GM23338 (cell line): ENCODE measurements at regions not wholly inside any gene's neighbourhood (a gene's known extent, or its start where the extent isn't known, plus 50 kb on each side); places are given as distances from the start of the nearest gene placed in this dataset.

Experiments used
- CREB1 ChIP-seq: fragments of 250-450 bp; sonication (Bioruptor Pico); IDR thresholded peaks from 2 replicates; pipeline ENCODE4 v1.5.0; 2020; ENCODE audit warnings: low read depth, mild to moderate bottlenecking, moderate library complexity
- CTCF ChIP-seq, 2 experiments: fragments of 200-600 bp in 1 of 2; sonication (generic) in 1 of 2; conservative IDR thresholded peaks; 2 replicates each; pipeline versions ENCODE4 v1.5.1 to v1.6.1; 2016 to 2017; ENCODE audit warnings: antibody characterized with exemption in 2 of 2, low read depth in 2 of 2, mild to moderate bottlenecking in 2 of 2, moderate library complexity in 1 of 2
- EZH2 ChIP-seq: fragments of 200-600 bp; sonication (generic); IDR thresholded peaks from one replicate; pipeline ENCODE4 v1.8.0; 2017; ENCODE audit warnings: antibody characterized with exemption, mild to moderate bottlenecking, low read depth; ENCODE audit not compliant: unreplicated experiment
- JUNB ChIP-seq: IDR thresholded peaks from one replicate; pipeline ENCODE4 v1.6.1; 2016; ENCODE audit warnings: antibody characterized with exemption; ENCODE audit not compliant: unreplicated experiment
- POLR2AphosphoS5 ChIP-seq: IDR thresholded peaks from 2 replicates; pipeline ENCODE4 v1.6.1; 2016; ENCODE audit warnings: antibody characterized with exemption, low read depth
- ZNF114 ChIP-seq: fragments of 250-450 bp; sonication (Bioruptor Pico); IDR thresholded peaks from 2 replicates; pipeline ENCODE4 v1.5.0; 2020; ENCODE audit warnings: mild to moderate bottlenecking, moderate library complexity
- ZNF462 ChIP-seq: fragments of 250-450 bp; sonication (Bioruptor Pico); IDR thresholded peaks from 2 replicates; pipeline ENCODE4 v1.5.0; 2020; ENCODE audit warnings: mild to moderate bottlenecking, moderate library complexity
- TF ChIP-seq, protein P1 (sequence below): IDR thresholded peaks from 2 replicates; pipeline ENCODE4 v1.6.1; 2016; ENCODE audit warnings: antibody characterized with exemption
- TF ChIP-seq, protein P2 (sequence below): IDR thresholded peaks from one replicate; pipeline ENCODE4 v1.6.1; 2018; ENCODE audit warnings: antibody characterized with exemption; ENCODE audit not compliant: unreplicated experiment

GRCh38 chr6:98463038-98464000 is 371.1 kb upstream of the POU3F2 start:
- TF ChIP-seq, protein P1, sequence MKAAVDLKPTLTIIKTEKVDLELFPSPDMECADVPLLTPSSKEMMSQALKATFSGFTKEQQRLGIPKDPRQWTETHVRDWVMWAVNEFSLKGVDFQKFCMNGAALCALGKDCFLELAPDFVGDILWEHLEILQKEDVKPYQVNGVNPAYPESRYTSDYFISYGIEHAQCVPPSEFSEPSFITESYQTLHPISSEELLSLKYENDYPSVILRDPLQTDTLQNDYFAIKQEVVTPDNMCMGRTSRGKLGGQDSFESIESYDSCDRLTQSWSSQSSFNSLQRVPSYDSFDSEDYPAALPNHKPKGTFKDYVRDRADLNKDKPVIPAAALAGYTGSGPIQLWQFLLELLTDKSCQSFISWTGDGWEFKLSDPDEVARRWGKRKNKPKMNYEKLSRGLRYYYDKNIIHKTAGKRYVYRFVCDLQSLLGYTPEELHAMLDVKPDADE = no peak
- TF ChIP-seq CREB1 (no peak), POLR2AphosphoS5 (no peak), CTCF (conservative IDR thresholded peaks at IDR 0.05; ENCODE audit: low read depth in 2 of 2) (no peak), ZNF114 (no peak), ZNF462 (CRISPR knock-in tag) (no peak), EZH2 (no peak), JUNB (no peak)
- TF ChIP-seq, protein P2, sequence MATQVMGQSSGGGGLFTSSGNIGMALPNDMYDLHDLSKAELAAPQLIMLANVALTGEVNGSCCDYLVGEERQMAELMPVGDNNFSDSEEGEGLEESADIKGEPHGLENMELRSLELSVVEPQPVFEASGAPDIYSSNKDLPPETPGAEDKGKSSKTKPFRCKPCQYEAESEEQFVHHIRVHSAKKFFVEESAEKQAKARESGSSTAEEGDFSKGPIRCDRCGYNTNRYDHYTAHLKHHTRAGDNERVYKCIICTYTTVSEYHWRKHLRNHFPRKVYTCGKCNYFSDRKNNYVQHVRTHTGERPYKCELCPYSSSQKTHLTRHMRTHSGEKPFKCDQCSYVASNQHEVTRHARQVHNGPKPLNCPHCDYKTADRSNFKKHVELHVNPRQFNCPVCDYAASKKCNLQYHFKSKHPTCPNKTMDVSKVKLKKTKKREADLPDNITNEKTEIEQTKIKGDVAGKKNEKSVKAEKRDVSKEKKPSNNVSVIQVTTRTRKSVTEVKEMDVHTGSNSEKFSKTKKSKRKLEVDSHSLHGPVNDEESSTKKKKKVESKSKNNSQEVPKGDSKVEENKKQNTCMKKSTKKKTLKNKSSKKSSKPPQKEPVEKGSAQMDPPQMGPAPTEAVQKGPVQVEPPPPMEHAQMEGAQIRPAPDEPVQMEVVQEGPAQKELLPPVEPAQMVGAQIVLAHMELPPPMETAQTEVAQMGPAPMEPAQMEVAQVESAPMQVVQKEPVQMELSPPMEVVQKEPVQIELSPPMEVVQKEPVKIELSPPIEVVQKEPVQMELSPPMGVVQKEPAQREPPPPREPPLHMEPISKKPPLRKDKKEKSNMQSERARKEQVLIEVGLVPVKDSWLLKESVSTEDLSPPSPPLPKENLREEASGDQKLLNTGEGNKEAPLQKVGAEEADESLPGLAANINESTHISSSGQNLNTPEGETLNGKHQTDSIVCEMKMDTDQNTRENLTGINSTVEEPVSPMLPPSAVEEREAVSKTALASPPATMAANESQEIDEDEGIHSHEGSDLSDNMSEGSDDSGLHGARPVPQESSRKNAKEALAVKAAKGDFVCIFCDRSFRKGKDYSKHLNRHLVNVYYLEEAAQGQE = no peak
